GM19395 (cell line): ENCODE measurements at regions not wholly inside any gene's neighbourhood (a gene's known extent, or its start where the extent isn't known, plus 50 kb on each side); places are given as distances from the start of the nearest gene placed in this dataset.
A peak's percentile ranks its signal among the peaks of the same experiment; 100 is the strongest.
"Not testable (repeated sequence)": the region's sequence is repeated elsewhere in the genome, so short reads cannot be mapped to it uniquely, and the experiment has no call there.

ENCODE experiments used
- ATAC-seq: cut with Tn5 transposase; IDR thresholded peaks from one replicate; pipeline ENCODE4 v1.9.1; 2021; ENCODE audit warnings: mild to moderate bottlenecking, moderate library complexity; ENCODE audit not compliant: unreplicated experiment

GRCh38 chr11:27244900-27245299 lies 118.1 kb downstream of the CCDC34 start:
- ATAC-seq, result no peak

- ATAC-seq, result no peak
Observed at GRCh38 chr11:27242591-27242990, 120.4 kb downstream of the CCDC34 start.

- no peak for ATAC-seq
Observed at GRCh38 chr11:27241311-27242122, 121.5 kb downstream of the CCDC34 start.

GRCh38 chr11:27239305-27239942 lies 123.6 kb downstream of the CCDC34 start:
- ATAC-seq, result no peak

GRCh38 chr11:27238811-27239210 lies 124.2 kb downstream of the CCDC34 start:
- ATAC-seq, result no peak

GRCh38 chr11:27237643-27238042 lies 125.4 kb downstream of the CCDC34 start:
- ATAC-seq, result no peak

- ATAC-seq, result no peak
Observed at GRCh38 chr11:27234961-27235360, 128.1 kb downstream of the CCDC34 start.

- ATAC-seq, result peak; percentile 97
Observed at GRCh38 chr11:27234043-27234668, 128.9 kb downstream of the CCDC34 start.

- ATAC-seq, result peak; percentile 33
Observed at GRCh38 chr11:27233654-27234042, 129.4 kb downstream of the CCDC34 start.

GRCh38 chr11:27231530-27231929 lies 131.5 kb downstream of the CCDC34 start:
- ATAC-seq, result no peak

GRCh38 chr11:27230192-27230572 lies 132.8 kb downstream of the CCDC34 start:
- ATAC-seq, result no peak

- ATAC-seq, result no peak
Observed at GRCh38 chr11:27229511-27230191, 133.4 kb downstream of the CCDC34 start.

GRCh38 chr11:27228906-27229290 lies 134.1 kb downstream of the CCDC34 start:
- no peak for ATAC-seq

GRCh38 chr11:27228232-27228905 lies 134.6 kb downstream of the CCDC34 start:
- ATAC-seq, result no peak

GRCh38 chr11:27227736-27228135 lies 135.3 kb downstream of the CCDC34 start:
- no peak for ATAC-seq

- ATAC-seq, result not testable (repeated sequence)
Observed at GRCh38 chr11:27219487-27220039, 143.5 kb downstream of the CCDC34 start.

GRCh38 chr11:27218421-27219038 lies 144.5 kb downstream of the CCDC34 start:
- ATAC-seq, result no peak

- no peak for ATAC-seq
Observed at GRCh38 chr11:27217948-27218420, 145.0 kb downstream of the CCDC34 start.

- ATAC-seq, result no peak
Observed at GRCh38 chr11:27217496-27217895, 145.5 kb downstream of the CCDC34 start.
